Left renal pelvis (tissue), 4 donors: ENCODE measurements at regions not wholly inside any gene's neighbourhood (a gene's known extent, or its start where the extent isn't known, plus 50 kb on each side); places are given as distances from the start of the nearest gene placed in this dataset.
"Not testable (repeated sequence)": the region's sequence is repeated elsewhere in the genome, so short reads cannot be mapped to it uniquely, and the experiment has no call there.

ENCODE experiments used
- DNase-seq, 4 donors: peaks; one replicate each; pipeline ENCODE4 v3.0.0-alpha.2; 2013; ENCODE audit warnings: low read depth in 4 of 4, low spot score in 3 of 4

GRCh38 chr7:101740981-101741725 is 76.3 kb upstream of the CUX1 start:
- no peak for DNase-seq

- DNase-seq = peak in 1 of 4 donors; percentile 45
These were observed 74.0 kb upstream of the CUX1 start for GRCh38 chr7:101743241-101743994.

GRCh38 chr7:101743995-101744360 is 73.4 kb upstream of the CUX1 start:
- DNase-seq = no peak

- no peak for DNase-seq
These were observed 72.8 kb upstream of the CUX1 start for GRCh38 chr7:101744588-101744987.

- DNase-seq = no peak
These were observed 71.1 kb upstream of the CUX1 start for GRCh38 chr7:101746314-101746713.

GRCh38 chr7:101747053-101747878 is 70.2 kb upstream of the CUX1 start:
- no peak for DNase-seq

- peak in 1 of 4 donors; percentile 59 for DNase-seq
These were observed 69.5 kb upstream of the CUX1 start for GRCh38 chr7:101747879-101748345.

- DNase-seq = no peak
These were observed 67.5 kb upstream of the CUX1 start for GRCh38 chr7:101749891-101750290.

GRCh38 chr7:101753316-101753715 is 64.1 kb upstream of the CUX1 start:
- DNase-seq = no peak

- peak in 3 of 4 donors; percentile 39 to 66 (median 47) for DNase-seq
These were observed 62.8 kb upstream of the CUX1 start for GRCh38 chr7:101754424-101755159.

GRCh38 chr7:101757879-101758278 is 59.5 kb upstream of the CUX1 start:
- no peak for DNase-seq

GRCh38 chr7:101758519-101758918 is 58.9 kb upstream of the CUX1 start:
- not testable (repeated sequence) for DNase-seq

- no peak for DNase-seq
These were observed 53.2 kb upstream of the CUX1 start for GRCh38 chr7:101764221-101764620.

- no peak for DNase-seq
These were observed 49.9 kb upstream of the CUX1 start for GRCh38 chr7:101767544-101767943.
